ENCODE measurements at regions not wholly inside any gene's neighbourhood (a gene's known extent, or its start where the extent isn't known, plus 50 kb on each side); places are given as distances from the start of the nearest gene placed in this dataset.

GRCh38 chr5:3896098-3896497 is 300.5 kb downstream of the IRX1 start:
- TF ChIP-seq, protein P1, sequence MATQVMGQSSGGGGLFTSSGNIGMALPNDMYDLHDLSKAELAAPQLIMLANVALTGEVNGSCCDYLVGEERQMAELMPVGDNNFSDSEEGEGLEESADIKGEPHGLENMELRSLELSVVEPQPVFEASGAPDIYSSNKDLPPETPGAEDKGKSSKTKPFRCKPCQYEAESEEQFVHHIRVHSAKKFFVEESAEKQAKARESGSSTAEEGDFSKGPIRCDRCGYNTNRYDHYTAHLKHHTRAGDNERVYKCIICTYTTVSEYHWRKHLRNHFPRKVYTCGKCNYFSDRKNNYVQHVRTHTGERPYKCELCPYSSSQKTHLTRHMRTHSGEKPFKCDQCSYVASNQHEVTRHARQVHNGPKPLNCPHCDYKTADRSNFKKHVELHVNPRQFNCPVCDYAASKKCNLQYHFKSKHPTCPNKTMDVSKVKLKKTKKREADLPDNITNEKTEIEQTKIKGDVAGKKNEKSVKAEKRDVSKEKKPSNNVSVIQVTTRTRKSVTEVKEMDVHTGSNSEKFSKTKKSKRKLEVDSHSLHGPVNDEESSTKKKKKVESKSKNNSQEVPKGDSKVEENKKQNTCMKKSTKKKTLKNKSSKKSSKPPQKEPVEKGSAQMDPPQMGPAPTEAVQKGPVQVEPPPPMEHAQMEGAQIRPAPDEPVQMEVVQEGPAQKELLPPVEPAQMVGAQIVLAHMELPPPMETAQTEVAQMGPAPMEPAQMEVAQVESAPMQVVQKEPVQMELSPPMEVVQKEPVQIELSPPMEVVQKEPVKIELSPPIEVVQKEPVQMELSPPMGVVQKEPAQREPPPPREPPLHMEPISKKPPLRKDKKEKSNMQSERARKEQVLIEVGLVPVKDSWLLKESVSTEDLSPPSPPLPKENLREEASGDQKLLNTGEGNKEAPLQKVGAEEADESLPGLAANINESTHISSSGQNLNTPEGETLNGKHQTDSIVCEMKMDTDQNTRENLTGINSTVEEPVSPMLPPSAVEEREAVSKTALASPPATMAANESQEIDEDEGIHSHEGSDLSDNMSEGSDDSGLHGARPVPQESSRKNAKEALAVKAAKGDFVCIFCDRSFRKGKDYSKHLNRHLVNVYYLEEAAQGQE (IDR thresholded peaks at IDR 0.05; ENCODE audit: low read depth): no peak
- TF ChIP-seq EP300 (IDR thresholded peaks at IDR 0.05; ENCODE audit: borderline replicate concordance) (no peak), USF1 (IDR thresholded peaks at IDR 0.05) (no peak), CEBPB (IDR thresholded peaks at IDR 0.05) (no peak), FOXM1 (IDR thresholded peaks at IDR 0.05; ENCODE audit: borderline replicate concordance, low read depth) (no peak), TAF1 (IDR thresholded peaks at IDR 0.05; ENCODE audit: low read depth) (no peak), MAX (IDR thresholded peaks at IDR 0.05) (no peak), YY1 (IDR thresholded peaks at IDR 0.05; ENCODE audit: low read depth) (no peak)

All from Ishikawa (cell line).